Mesenchymal stem cell (in vitro differentiated cells and primary cell): ENCODE measurements at regions not wholly inside any gene's neighbourhood (a gene's known extent, or its start where the extent isn't known, plus 50 kb on each side); places are given as distances from the start of the nearest gene placed in this dataset.

Source experiments
- DNase-seq: peaks from one replicate; pipeline ENCODE4 v3.0.0-alpha.2; 2013
- H2AFZ ChIP-seq: one replicate; pipeline ENCODE4 v1.6.1; 2013; ENCODE audit warnings: low read depth, mild to moderate bottlenecking, control low read depth, inconsistent platforms, low read length, moderate library complexity
- H2AK5ac ChIP-seq: 2 replicates; pipeline ENCODE4 v1.6.1; 2013; ENCODE audit warnings: low read length, moderate library complexity, mild to moderate bottlenecking, inconsistent platforms; ENCODE audit not compliant: severe bottlenecking
- H2BK120ac ChIP-seq: one replicate; pipeline ENCODE4 v1.6.1; 2013; ENCODE audit warnings: low read depth, mild to moderate bottlenecking, inconsistent platforms, low read length, moderate library complexity
- H2BK12ac ChIP-seq, 2 experiments: one replicate each; pipeline ENCODE4 v1.6.1; 2013; ENCODE audit warnings: inconsistent platforms in 2 of 2, low read length in 2 of 2, mild to moderate bottlenecking in 2 of 2, moderate library complexity in 2 of 2, control low read depth in 1 of 2
- H2BK15ac ChIP-seq: one replicate; pipeline ENCODE4 v1.6.1; 2013; ENCODE audit warnings: mild to moderate bottlenecking, low read depth, inconsistent platforms; ENCODE audit not compliant: poor library complexity, severe bottlenecking
- H2BK5ac ChIP-seq: 2 replicates; pipeline ENCODE4 v1.6.1; 2013; ENCODE audit warnings: low read depth, mild to moderate bottlenecking, low read length, control low read depth, inconsistent platforms; ENCODE audit not compliant: poor library complexity, severe bottlenecking
- H3K14ac ChIP-seq, 2 experiments: one replicate each; pipeline ENCODE4 v1.6.1; 2013; ENCODE audit warnings: inconsistent platforms in 2 of 2, low read length in 2 of 2, control low read depth in 1 of 2, mild to moderate bottlenecking in 1 of 2, moderate library complexity in 1 of 2
- H3K18ac ChIP-seq, 2 experiments: one replicate each; pipeline ENCODE4 v1.6.1; 2013; ENCODE audit warnings: inconsistent platforms in 2 of 2, low read length in 2 of 2, control low read depth in 1 of 2, low read depth in 1 of 2, mild to moderate bottlenecking in 1 of 2
- H3K23ac ChIP-seq, 2 experiments: one replicate each; pipeline ENCODE4 v1.6.1; 2013; ENCODE audit warnings: inconsistent platforms in 2 of 2, low read length in 2 of 2, mild to moderate bottlenecking in 2 of 2, moderate library complexity in 2 of 2, control low read depth in 1 of 2
- H3K27ac ChIP-seq: 2 replicates; pipeline ENCODE4 v1.5.1; 2013; ENCODE audit warnings: mild to moderate bottlenecking, moderate library complexity, low read length, control low read depth, inconsistent platforms; ENCODE audit not compliant: poor library complexity, severe bottlenecking
- H3K27me3 ChIP-seq, 2 experiments: 2 replicates each; pipeline versions ENCODE4 v1.6.1 to v1.7.0; 2013; ENCODE audit warnings: low read length in 2 of 2, mild to moderate bottlenecking in 2 of 2, moderate library complexity in 2 of 2, control low read depth in 1 of 2, inconsistent platforms in 1 of 2; ENCODE audit not compliant: control insufficient read depth in 1 of 2, insufficient read depth in 1 of 2
- H3K36me3 ChIP-seq, 2 experiments: 2 replicates each; pipeline versions ENCODE4 v1.6.1 to v1.7.0; 2013; ENCODE audit warnings: low read length in 2 of 2, control low read depth in 1 of 2, inconsistent platforms in 1 of 2, low read depth in 1 of 2, mild to moderate bottlenecking in 1 of 2; ENCODE audit not compliant: insufficient read depth in 2 of 2, control insufficient read depth in 1 of 2
- H3K4ac ChIP-seq, 2 experiments: one replicate each; pipeline ENCODE4 v1.6.1; 2013; ENCODE audit warnings: inconsistent platforms in 2 of 2, low read length in 2 of 2, mild to moderate bottlenecking in 2 of 2, moderate library complexity in 2 of 2, control low read depth in 1 of 2, low read depth in 1 of 2
- H3K4me1 ChIP-seq: 2 replicates; pipeline ENCODE4 v1.6.1; 2013; ENCODE audit warnings: low read depth, low read length, control low read depth; ENCODE audit not compliant: control insufficient read depth, insufficient read depth
- H3K4me2 ChIP-seq: 2 replicates; pipeline ENCODE4 v1.6.1; 2013; ENCODE audit warnings: low read length, mild to moderate bottlenecking, inconsistent platforms; ENCODE audit not compliant: poor library complexity, severe bottlenecking
- H3K4me3 ChIP-seq, 2 experiments: 2 replicates each; pipeline versions ENCODE4 v1.5.1 to v1.7.0; 2013; ENCODE audit warnings: low read length in 2 of 2, mild to moderate bottlenecking in 2 of 2, control low read depth in 1 of 2, low read depth in 1 of 2; ENCODE audit not compliant: insufficient read depth in 1 of 2
- H3K79me1 ChIP-seq: replicated peaks from 2 replicates; pipeline ENCODE4 v1.6.1; 2013; ENCODE audit warnings: mild to moderate bottlenecking, control low read depth, low read length, inconsistent platforms; ENCODE audit not compliant: poor library complexity, severe bottlenecking
- H3K9ac ChIP-seq: 2 replicates; pipeline ENCODE4 v1.7.0; 2013; ENCODE audit warnings: mild to moderate bottlenecking, low read length, moderate library complexity
- H3K9me3 ChIP-seq: 2 replicates; pipeline ENCODE4 v1.7.0; 2013; ENCODE audit warnings: mild to moderate bottlenecking, low read length; ENCODE audit not compliant: control insufficient read depth
- H4K8ac ChIP-seq: one replicate; pipeline ENCODE4 v1.6.1; 2013; ENCODE audit warnings: inconsistent platforms, mild to moderate bottlenecking, low read length, moderate library complexity
- H4K91ac ChIP-seq: one replicate; pipeline ENCODE4 v1.6.1; 2013; ENCODE audit warnings: mild to moderate bottlenecking, low read length, inconsistent platforms
- whole genome bisulfite sequencing: methylation state at CpG from one replicate; pipeline ENCODE4 v1.1.7; 2013; ENCODE audit warnings: mixed read lengths; 5-methylcytosine and 5-hydroxymethylcytosine counted together

DNA sequence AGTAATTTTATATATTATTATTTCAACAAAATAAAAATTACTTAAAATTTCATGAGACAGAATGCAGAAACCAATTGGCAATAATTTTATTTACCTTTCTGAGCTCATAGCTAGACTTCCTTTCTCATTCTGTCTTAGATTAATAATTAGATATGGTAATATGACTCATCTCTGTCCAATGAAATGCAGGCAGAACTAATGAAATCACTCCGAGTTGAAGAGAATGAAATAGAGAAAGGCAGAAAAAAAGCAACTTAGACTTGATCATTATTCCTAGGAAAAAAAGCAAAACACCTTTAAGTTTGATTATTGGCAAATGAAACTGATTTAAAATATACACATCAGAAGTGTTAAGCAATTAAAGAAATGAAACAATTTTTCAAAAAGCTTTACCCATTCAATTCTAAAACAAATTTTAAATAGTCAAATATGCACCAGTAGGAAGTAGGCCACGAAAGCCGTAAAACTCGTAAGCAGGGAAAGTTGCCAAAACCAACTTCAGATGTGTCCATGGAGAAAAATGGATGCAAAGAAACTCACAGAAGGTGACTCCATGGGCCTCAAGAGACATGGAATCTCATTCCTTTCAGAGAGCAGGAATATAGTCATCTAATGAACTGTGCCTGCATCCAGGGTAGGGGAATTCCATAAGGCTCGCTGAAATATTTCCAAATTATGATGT, 293.8 kb upstream of the RGS17 start:
- Histone ChIP-seq H3K14ac (no peak overlapping the region), H2AK5ac (no peak overlapping the region), H2AFZ (no peak overlapping the region), H3K4ac (no peak overlapping the region), H3K23ac (no peak overlapping the region), H3K79me1 (no peaks in the 10 kb centered on the region), H4K91ac (no peak overlapping the region), H2BK15ac (no peak overlapping the region), H3K4me2 (no peak overlapping the region), H3K36me3 (no peaks in the 10 kb centered on the region), H3K18ac (no peak overlapping the region), H2BK12ac (no peak overlapping the region), H2BK120ac (no peak overlapping the region), H2BK5ac (no peak overlapping the region), H3K9ac (no peak overlapping the region), H3K4me3 (no peak overlapping the region), H3K9me3 (no peaks in the 10 kb centered on the region), H3K27ac (peak overlapping the region; percentile 60), H3K4me1 (no peaks in the 10 kb centered on the region), H4K8ac (no peak overlapping the region), H3K27me3 (no peaks in the 10 kb centered on the region)
- no peak for DNase-seq
- WGBS = 63% methylated on average over 4 of the region's 5 CpGs

DNA sequence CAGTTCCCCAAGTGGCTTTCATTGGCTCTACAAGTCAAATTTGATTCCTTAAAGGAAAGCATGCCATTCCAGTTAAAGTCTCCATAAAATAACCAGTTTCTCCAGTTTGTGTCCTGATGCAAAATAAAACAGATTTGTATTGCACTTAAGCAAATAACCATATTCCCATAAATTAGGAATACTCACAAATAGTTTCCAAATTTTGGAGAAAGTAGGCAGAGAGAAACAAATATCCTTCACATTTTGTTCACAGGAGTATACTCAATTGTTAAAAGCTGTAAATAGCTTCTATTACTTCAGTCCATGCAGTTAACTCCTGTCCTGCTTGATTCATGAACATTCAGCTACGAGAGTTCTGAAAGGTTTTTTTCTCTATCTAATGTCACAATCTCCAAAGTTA, 281.4 kb upstream of the RGS17 start:
- Histone ChIP-seq H2BK5ac (no peak overlapping the region), H3K27me3 (no peaks in the 10 kb centered on the region), H3K79me1 (no peaks in the 10 kb centered on the region), H3K27ac (no peak overlapping the region), H3K14ac (no peak overlapping the region), H3K9ac (no peak overlapping the region), H3K4me2 (no peak overlapping the region), H3K18ac (no peak overlapping the region), H2BK15ac (no peak overlapping the region), H2BK120ac (no peak overlapping the region), H4K8ac (no peak overlapping the region), H3K23ac (no peak overlapping the region), H3K4me3 (no peak overlapping the region), H3K4me1 (no peaks in the 10 kb centered on the region), H3K9me3 (peaks cover 23% of the 10 kb centered on the region), H3K36me3 (no peaks in the 10 kb centered on the region), H2AK5ac (no peak overlapping the region), H2BK12ac (no peak overlapping the region), H2AFZ (no peak overlapping the region), H3K4ac (no peak overlapping the region), H4K91ac (no peak overlapping the region)
- no CpG with 5 or more reads among the region's 1 CpG for WGBS
- DNase-seq = no peak

DNA sequence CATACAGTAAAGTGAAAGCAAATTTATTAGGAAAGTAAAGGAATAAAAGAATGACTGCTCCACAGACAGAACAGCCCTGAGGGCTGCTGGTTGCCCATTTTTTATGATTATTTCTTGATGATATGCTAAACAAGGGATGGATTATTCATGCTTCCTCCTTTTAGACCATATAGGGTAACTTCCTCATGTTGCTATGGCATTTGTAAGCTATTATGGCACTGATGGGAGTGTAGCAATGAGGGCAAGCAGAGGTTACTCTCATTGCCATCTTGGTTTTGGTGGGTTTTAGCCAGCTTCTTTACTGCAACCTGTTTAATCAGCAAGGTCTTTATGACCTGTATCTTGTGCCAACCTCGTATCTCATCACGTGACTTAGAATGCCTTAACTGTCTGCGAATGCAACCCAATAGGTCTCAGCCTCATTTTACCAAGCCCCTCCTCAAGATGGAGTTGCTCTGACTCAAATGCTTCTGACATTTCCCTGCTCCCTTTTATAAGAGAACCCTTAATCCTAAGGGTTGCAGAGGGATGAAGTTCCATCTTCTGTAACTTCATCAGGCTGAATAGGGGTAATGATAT, 280.1 kb upstream of the RGS17 start:
- no peak overlapping the region for H3K9ac ChIP-seq
- 98% methylated on average over 3 of the region's 3 CpGs for WGBS
- no peaks in the 10 kb centered on the region for H3K36me3 ChIP-seq
- no peak overlapping the region for H2AK5ac ChIP-seq
- H3K4me2 ChIP-seq = no peak overlapping the region
- no peak overlapping the region for H3K14ac ChIP-seq
- no peak overlapping the region for H4K8ac ChIP-seq
- H3K27ac ChIP-seq = no peak overlapping the region
- no peaks in the 10 kb centered on the region for H3K79me1 ChIP-seq
- H2BK15ac ChIP-seq = no peak overlapping the region
- no peak overlapping the region for H2BK12ac ChIP-seq
- H3K4me1 ChIP-seq = no peaks in the 10 kb centered on the region
- H3K18ac ChIP-seq = no peak overlapping the region
- H3K4me3 ChIP-seq = no peak overlapping the region
- H3K23ac ChIP-seq = no peak overlapping the region
- no peak overlapping the region for H2BK120ac ChIP-seq
- no peak overlapping the region for H2BK5ac ChIP-seq
- peaks cover 23% of the 10 kb centered on the region for H3K9me3 ChIP-seq
- H2AFZ ChIP-seq = no peak overlapping the region
- no peak for DNase-seq
- no peak overlapping the region for H4K91ac ChIP-seq
- no peak overlapping the region for H3K4ac ChIP-seq
- H3K27me3 ChIP-seq = no peaks in the 10 kb centered on the region

DNA sequence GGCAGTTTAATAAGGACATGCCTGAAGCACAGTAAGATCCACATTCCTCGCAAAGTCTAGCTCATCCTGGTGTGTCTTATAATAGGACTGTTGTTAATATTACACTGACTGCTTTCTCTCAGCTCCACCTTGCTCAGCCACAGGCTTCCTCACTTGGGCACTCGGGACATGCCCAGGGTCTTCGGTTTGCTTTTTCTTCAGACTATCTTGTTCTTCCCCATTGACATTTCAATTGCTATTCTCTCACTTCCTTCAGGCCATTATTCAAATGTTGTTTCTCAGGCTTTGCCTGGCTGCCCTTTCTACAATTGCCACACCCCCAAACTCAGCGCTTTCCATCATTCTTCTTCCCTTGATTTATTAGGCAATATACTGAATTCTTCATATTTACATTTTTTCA, 274.8 kb upstream of the RGS17 start:
- no peak overlapping the region for H2BK5ac ChIP-seq
- H3K18ac ChIP-seq = no peak overlapping the region
- 95% methylated on average over 3 of the region's 4 CpGs for WGBS
- H2AFZ ChIP-seq = no peak overlapping the region
- no peak overlapping the region for H3K27ac ChIP-seq
- H2BK12ac ChIP-seq = no peak overlapping the region
- H3K36me3 ChIP-seq = no peaks in the 10 kb centered on the region
- no peak overlapping the region for H3K14ac ChIP-seq
- no peak overlapping the region for H3K23ac ChIP-seq
- H3K4me3 ChIP-seq = no peak overlapping the region
- H2AK5ac ChIP-seq = no peak overlapping the region
- no peaks in the 10 kb centered on the region for H3K27me3 ChIP-seq
- DNase-seq = no peak
- no peak overlapping the region for H2BK15ac ChIP-seq
- H3K4ac ChIP-seq = no peak overlapping the region
- no peaks in the 10 kb centered on the region for H3K79me1 ChIP-seq
- peak overlapping the region; percentile 5 for H2BK120ac ChIP-seq
- no peak overlapping the region for H4K8ac ChIP-seq
- peaks cover 5% of the 10 kb centered on the region for H3K9me3 ChIP-seq
- no peaks in the 10 kb centered on the region for H3K4me1 ChIP-seq
- H4K91ac ChIP-seq = no peak overlapping the region
- no peak overlapping the region for H3K9ac ChIP-seq
- H3K4me2 ChIP-seq = no peak overlapping the region
